ENCODE measurements at regions not wholly inside any gene's neighbourhood (a gene's known extent, or its start where the extent isn't known, plus 50 kb on each side); places are given as distances from the start of the nearest gene placed in this dataset.

- TF ChIP-seq CHD7 (IDR thresholded peaks at IDR 0.05; ENCODE audit: insufficient replicate concordance, low read length) (no peak), ASH2L (IDR thresholded peaks at IDR 0.05; ENCODE audit: low read length) (no peak), CREB1 (IDR thresholded peaks at IDR 0.05) (no peak), ATF2 (IDR thresholded peaks at IDR 0.05; ENCODE audit: low read length) (no peak), CBX8 (IDR thresholded peaks at IDR 0.05; ENCODE audit: borderline replicate concordance, low read depth, low read length) (no peak), RXRA (IDR thresholded peaks at IDR 0.05; ENCODE audit: insufficient read depth, low read depth, low read length) (no peak), RAD21 (IDR thresholded peaks at IDR 0.05 in 1 of 2, conservative IDR thresholded peaks at IDR 0.05 in 1 of 2; ENCODE audit: low read depth in 2 of 2, low read length in 2 of 2) (no peak), GTF2F1 (IDR thresholded peaks at IDR 0.05; ENCODE audit: borderline replicate concordance, low read depth, low read length) (no peak), USF2 (IDR thresholded peaks at IDR 0.05; ENCODE audit: low read length) (no peak)
Measured at GRCh38 chr3:66933233-66933632, 64.9 kb upstream of the KBTBD8 start (continued).

Data from H1 (cell line).